ENCODE measurements at regions not wholly inside any gene's neighbourhood (a gene's known extent, or its start where the extent isn't known, plus 50 kb on each side); places are given as distances from the start of the nearest gene placed in this dataset.

DNA sequence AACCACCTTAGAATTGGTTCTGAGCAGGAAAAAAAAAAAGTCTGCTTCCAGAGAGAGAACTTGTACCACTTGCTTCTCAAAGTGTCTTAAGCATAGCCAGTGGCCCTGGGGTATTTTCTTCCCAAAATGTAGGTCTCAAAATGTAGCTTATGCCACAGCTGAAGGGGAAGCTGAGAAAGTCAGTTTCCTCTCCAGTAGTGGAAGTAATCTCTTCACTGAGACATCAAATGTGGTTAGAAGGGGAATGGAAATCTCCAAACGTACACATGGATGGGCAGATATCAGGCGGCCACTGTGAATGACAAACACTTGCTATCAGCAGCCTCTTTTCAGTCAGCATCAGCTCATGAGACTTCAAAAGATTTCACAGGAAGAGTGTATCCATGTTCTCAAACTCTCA lies 841.2 kb downstream of the TUSC7 start:
- TF ChIP-seq CTCF (IDR thresholded peaks at IDR 0.05; ENCODE audit: control extremely low read depth in 1 of 3, insufficient read depth in 1 of 3, low read depth in 1 of 3, low read length in 3 of 3) = no peak
- TF ChIP-seq EP300 (IDR thresholded peaks at IDR 0.05; ENCODE audit: borderline replicate concordance in 1 of 2, low read depth in 2 of 2, low read length in 2 of 2) = no peak
- no peak for TF ChIP-seq POLR2AphosphoS5 (IDR thresholded peaks at IDR 0.05; ENCODE audit: low read depth, low read length)
- TF ChIP-seq ZNF274 (IDR thresholded peaks at IDR 0.05; ENCODE audit: borderline replicate concordance, extremely low read depth, low read length) = no peak
